ENCODE measurements at regions not wholly inside any gene's neighbourhood (a gene's known extent, or its start where the extent isn't known, plus 50 kb on each side); places are given as distances from the start of the nearest gene placed in this dataset.

DNA sequence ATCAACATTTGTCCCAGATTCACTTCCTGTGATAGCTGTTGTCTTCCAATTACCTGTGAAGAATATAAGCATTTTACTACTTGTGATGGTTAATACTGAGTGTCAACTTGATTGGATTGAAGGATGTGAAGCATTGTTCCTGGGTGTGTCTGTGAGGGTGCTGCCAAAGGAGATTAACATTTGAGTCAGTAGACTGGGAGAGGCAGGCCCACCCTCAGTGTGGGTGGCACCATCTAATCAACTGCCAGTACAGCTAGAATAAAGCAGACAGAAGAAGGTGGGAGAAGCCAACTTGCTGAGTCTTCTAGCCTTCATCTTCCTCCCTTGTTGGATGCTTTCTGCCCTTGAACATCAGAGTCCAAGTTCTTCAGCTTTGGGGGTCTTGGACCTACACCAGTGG lies 660.4 kb upstream of the GOT2 start (continued):
- no peak for TF ChIP-seq MEIS2 (CRISPR knock-in tag; IDR thresholded peaks at IDR 0.05)
- TF ChIP-seq, protein P1, sequence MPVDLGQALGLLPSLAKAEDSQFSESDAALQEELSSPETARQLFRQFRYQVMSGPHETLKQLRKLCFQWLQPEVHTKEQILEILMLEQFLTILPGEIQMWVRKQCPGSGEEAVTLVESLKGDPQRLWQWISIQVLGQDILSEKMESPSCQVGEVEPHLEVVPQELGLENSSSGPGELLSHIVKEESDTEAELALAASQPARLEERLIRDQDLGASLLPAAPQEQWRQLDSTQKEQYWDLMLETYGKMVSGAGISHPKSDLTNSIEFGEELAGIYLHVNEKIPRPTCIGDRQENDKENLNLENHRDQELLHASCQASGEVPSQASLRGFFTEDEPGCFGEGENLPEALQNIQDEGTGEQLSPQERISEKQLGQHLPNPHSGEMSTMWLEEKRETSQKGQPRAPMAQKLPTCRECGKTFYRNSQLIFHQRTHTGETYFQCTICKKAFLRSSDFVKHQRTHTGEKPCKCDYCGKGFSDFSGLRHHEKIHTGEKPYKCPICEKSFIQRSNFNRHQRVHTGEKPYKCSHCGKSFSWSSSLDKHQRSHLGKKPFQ (CRISPR knock-in tag; IDR thresholded peaks at IDR 0.05; ENCODE audit: insufficient replicate concordance): no peak
- TF ChIP-seq ARNTL (CRISPR knock-in tag; IDR thresholded peaks at IDR 0.05): no peak
- TF ChIP-seq ZNF343 (CRISPR knock-in tag; IDR thresholded peaks at IDR 0.05): no peak

DNA sequence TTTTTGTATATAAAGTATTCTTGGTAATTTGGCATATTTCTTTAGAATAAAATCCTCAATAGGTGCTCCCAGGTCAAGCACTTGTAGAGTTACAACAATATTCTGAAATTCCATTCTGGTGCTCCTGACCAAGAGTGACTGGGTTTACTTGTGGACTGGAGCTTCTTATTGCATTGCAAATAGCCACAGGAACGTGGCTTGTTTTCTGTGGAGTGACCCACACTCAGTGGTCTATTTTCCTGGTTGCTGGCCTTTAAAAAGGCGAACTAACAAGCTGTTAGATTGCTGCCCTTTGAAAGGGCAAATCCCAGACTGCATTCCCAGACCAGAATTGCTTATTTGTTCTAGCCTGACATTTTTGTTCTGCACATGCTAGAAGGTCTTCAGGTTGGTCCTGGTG lies 658.8 kb upstream of the GOT2 start:
- Histone ChIP-seq H3K9ac (ENCODE audit: insufficient read depth, low read depth, low read length) (no peak overlapping the region), H3K9me3 (ENCODE audit: low read length) (peaks cover 13% of the 10 kb centered on the region), H3K4me3 (replicated peaks in 1 of 3; ENCODE audit: insufficient read depth in 1 of 3, low read depth in 2 of 3, low read length in 3 of 3) (no peak overlapping the region), H3K27ac (ENCODE audit: extremely low read length, insufficient read depth, low read length) (no peak overlapping the region), H3K27me3 (ENCODE audit: control insufficient read depth in 1 of 2, insufficient read depth in 2 of 2, low read length in 2 of 2) (no peaks in the 10 kb centered on the region), H3K79me2 (ENCODE audit: insufficient read depth, low read length) (no peaks in the 10 kb centered on the region), H3K4me2 (ENCODE audit: low read depth, low read length) (no peak overlapping the region), H3K4me1 (ENCODE audit: insufficient read depth, low read length) (no peaks in the 10 kb centered on the region), H2AFZ (ENCODE audit: low read length) (no peak overlapping the region), H4K20me1 (ENCODE audit: insufficient read depth, low read length) (no peaks in the 10 kb centered on the region), H3K36me3 (replicated peaks in 1 of 2; ENCODE audit: control insufficient read depth in 1 of 2, insufficient read depth in 2 of 2, low read length in 2 of 2) (no peaks in the 10 kb centered on the region)
- BruUV-seq (replicated peaks): no TSS peak
- ATAC-seq (no peak), DNase-seq (ENCODE audit: low spot score) (no peak), FAIRE-seq (no peak)
- CTCF ChIA-PET (ENCODE audit: low intra/inter-chr PET ratio, low total read pairs): no interaction called here
- 0% methylated on average over 2 of the region's 2 CpGs for WGBS (ENCODE audit: low lambda C conversion rate)
- intact Hi-C loops (cut with micrococcal nuclease; ENCODE audit: unreplicated experiment) (no loop called here), in situ Hi-C loops (cut with HindIII; ENCODE audit: extremely low pct_ligation_motif_present, low pct_unique_long_range_greater_than_20kb) (no loop called here)
- POLR2A ChIA-PET: no interaction called here
- TF ChIP-seq CHD4 (IDR thresholded peaks at IDR 0.05; ENCODE audit: borderline replicate concordance, low read length) (no peak), ZKSCAN1 (IDR thresholded peaks at IDR 0.05; ENCODE audit: low read length) (no peak), HOXA3 (CRISPR knock-in tag; IDR thresholded peaks at IDR 0.05) (no peak), ZFX (CRISPR knock-in tag; IDR thresholded peaks at IDR 0.05; ENCODE audit: low read depth) (no peak), ATRX (CRISPR knock-in tag; IDR thresholded peaks at IDR 0.05; ENCODE audit: borderline replicate concordance) (no peak), BRCA1 (CRISPR knock-in tag; IDR thresholded peaks at IDR 0.05) (no peak), PHF5A (CRISPR knock-in tag; IDR thresholded peaks at IDR 0.05; ENCODE audit: low read depth, unreplicated experiment) (no peak), NR1H2 (CRISPR knock-in tag; IDR thresholded peaks at IDR 0.05; ENCODE audit: borderline replicate concordance, low read depth) (no peak), TMF1 (CRISPR knock-in tag; IDR thresholded peaks at IDR 0.05; ENCODE audit: low read depth) (no peak), YY1 (IDR thresholded peaks at IDR 0.05; ENCODE audit: insufficient read depth, insufficient replicate concordance, low read depth, low read length) (no peak), NR2F6 (IDR thresholded peaks at IDR 0.05) (no peak), NR2F6 (CRISPR knock-in tag; IDR thresholded peaks at IDR 0.05) (no peak), GTF3A (CRISPR knock-in tag; conservative IDR thresholded peaks at IDR 0.05) (no peak), SRSF9 (IDR thresholded peaks at IDR 0.05; ENCODE audit: borderline replicate concordance, insufficient read depth, low read depth, low read length, poor library complexity, severe bottlenecking) (no peak), ZNF235 (CRISPR knock-in tag; IDR thresholded peaks at IDR 0.05; ENCODE audit: borderline replicate concordance) (no peak)
- TF ChIP-seq, protein P2, sequence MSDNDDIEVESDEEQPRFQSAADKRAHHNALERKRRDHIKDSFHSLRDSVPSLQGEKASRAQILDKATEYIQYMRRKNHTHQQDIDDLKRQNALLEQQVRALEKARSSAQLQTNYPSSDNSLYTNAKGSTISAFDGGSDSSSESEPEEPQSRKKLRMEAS (IDR thresholded peaks at IDR 0.05): no peak
- TF ChIP-seq, protein P3, sequence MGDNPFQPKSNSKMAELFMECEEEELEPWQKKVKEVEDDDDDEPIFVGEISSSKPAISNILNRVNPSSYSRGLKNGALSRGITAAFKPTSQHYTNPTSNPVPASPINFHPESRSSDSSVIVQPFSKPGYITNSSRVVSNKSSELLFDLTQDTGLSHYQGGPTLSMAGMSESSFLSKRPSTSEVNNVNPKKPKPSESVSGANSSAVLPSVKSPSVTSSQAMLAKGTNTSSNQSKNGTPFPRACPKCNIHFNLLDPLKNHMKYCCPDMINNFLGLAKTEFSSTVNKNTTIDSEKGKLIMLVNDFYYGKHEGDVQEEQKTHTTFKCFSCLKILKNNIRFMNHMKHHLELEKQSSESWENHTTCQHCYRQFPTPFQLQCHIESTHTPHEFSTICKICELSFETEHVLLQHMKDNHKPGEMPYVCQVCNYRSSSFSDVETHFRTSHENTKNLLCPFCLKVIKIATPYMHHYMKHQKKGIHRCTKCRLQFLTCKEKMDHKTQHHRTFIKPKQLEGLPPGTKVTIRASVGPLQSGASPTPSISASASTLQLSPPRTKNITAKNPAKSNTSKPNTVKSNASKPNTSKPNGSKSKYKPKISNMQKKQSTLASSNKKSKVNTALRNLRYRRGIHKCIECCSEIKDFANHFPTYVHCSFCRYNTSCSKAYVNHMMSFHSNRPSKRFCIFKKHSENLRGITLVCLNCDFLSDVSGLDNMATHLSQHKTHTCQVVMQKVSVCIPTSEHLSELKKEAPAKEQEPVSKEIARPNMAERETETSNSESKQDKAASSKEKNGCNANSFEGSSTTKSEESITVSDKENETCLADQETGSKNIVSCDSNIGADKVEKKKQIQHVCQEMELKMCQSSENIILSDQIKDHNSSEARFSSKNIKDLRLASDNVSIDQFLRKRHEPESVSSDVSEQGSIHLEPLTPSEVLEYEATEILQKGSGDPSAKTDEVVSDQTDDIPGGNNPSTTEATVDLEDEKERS (CRISPR knock-in tag; IDR thresholded peaks at IDR 0.05): no peak

Data from HepG2 (cell line).